ENCODE measurements at regions not wholly inside any gene's neighbourhood (a gene's known extent, or its start where the extent isn't known, plus 50 kb on each side); places are given as distances from the start of the nearest gene placed in this dataset.
"Not testable (repeated sequence)": the region's sequence is repeated elsewhere in the genome, so short reads cannot be mapped to it uniquely, and the experiment has no call there.

GRCh38 chr5:87536365-87536764 lies 123.6 kb upstream of the CCNH start:
- ChIA-PET CTCF (no interaction called here), POLR2A (ENCODE audit: low non-redundant PET) (no interaction called here)
- no peak for TF ChIP-seq CTCF (conservative IDR thresholded peaks at IDR 0.05; ENCODE audit: low read depth)
- no peak overlapping the region for H3K27ac ChIP-seq
- DNase-seq (ENCODE audit: low spot score) = no peak

GRCh38 chr5:87535706-87536105 lies 123.0 kb upstream of the CCNH start:
- ChIA-PET POLR2A (ENCODE audit: low non-redundant PET) (no interaction called here), CTCF (no interaction called here)
- no peak overlapping the region for H3K27ac ChIP-seq
- no peak for DNase-seq (ENCODE audit: low spot score)
- no peak for TF ChIP-seq CTCF (conservative IDR thresholded peaks at IDR 0.05; ENCODE audit: low read depth)

- no peak overlapping the region for H3K27ac ChIP-seq
- POLR2A ChIA-PET (ENCODE audit: low non-redundant PET) = no interaction called here
- DNase-seq (ENCODE audit: low spot score) = no peak
- CTCF ChIA-PET = no interaction called here
- no peak for TF ChIP-seq CTCF (conservative IDR thresholded peaks at IDR 0.05; ENCODE audit: low read depth)
Measured at GRCh38 chr5:87529486-87530076, 116.9 kb upstream of the CCNH start.

GRCh38 chr5:87526131-87526530 lies 113.4 kb upstream of the CCNH start:
- ChIA-PET POLR2A (ENCODE audit: low non-redundant PET) (no interaction called here), CTCF (no interaction called here)
- no peak overlapping the region for H3K27ac ChIP-seq
- no peak for TF ChIP-seq CTCF (conservative IDR thresholded peaks at IDR 0.05; ENCODE audit: low read depth)
- DNase-seq (ENCODE audit: low spot score) = no peak

DNA sequence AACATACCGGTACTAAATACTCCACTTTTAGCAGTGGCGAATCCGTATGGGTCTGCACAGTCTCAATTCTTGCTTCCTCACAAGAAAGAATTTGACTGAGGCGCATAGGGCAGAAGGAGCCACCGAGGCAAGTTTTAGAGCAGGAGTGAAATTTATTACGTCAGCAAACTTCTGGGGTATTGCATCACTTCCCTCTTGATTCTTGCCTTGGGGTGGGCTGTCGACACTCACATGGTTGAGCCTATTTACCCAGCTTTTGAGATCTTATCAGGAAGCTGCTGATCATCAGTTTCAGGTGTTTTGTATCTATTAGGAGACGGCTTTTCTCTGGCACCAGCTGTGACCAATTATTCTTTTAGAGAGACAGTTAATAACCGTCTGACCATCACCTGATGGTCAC lies 111.5 kb upstream of the CCNH start:
- DNase-seq (ENCODE audit: low spot score) = no peak
- TF ChIP-seq CTCF (conservative IDR thresholded peaks at IDR 0.05; ENCODE audit: low read depth) = no peak
- ChIA-PET CTCF (no interaction called here), POLR2A (ENCODE audit: low non-redundant PET) (no interaction called here)
- no peak overlapping the region for H3K27ac ChIP-seq

DNA sequence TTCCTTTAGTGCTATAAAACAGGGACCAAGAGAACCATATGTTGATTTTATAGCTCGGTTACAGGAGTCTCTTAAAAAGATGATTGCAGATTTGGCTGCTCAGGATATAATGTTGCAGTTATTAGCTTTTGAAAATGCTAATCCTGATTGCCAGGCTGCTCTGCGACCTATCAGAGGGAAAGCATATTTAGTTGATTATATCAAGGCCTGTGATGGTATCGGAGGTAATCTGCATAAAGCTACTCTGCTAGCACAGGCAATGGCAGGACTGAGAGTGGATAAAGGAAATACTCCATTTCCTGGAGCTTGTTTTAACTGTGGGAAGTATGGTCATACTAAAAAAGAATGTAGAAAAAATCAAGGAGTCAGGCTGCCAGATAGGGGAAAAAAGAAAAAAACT lies 99.0 kb upstream of the CCNH start:
- CTCF ChIA-PET = interaction anchor here (0.6 kb wide), 1 partner anchor 678 kb away, joined by 3 read pairs; no protein-coding TSS in a partner anchor
- H3K27ac ChIP-seq; POLR2A ChIA-PET (ENCODE audit: low non-redundant PET); DNase-seq (ENCODE audit: low spot score): not testable (repeated sequence)

GRCh38 chr5:87503004-87503403 lies 90.3 kb upstream of the CCNH start:
- no peak for TF ChIP-seq CTCF (conservative IDR thresholded peaks at IDR 0.05; ENCODE audit: low read depth)
- CTCF ChIA-PET = interaction anchor here (0.7 kb wide), 1 partner anchor 154 kb away, joined by 3 read pairs; no protein-coding TSS in a partner anchor
- POLR2A ChIA-PET (ENCODE audit: low non-redundant PET) = no interaction called here
- no peak for DNase-seq (ENCODE audit: low spot score)
- no peak overlapping the region for H3K27ac ChIP-seq
